ENCODE measurements at regions not wholly inside any gene's neighbourhood (a gene's known extent, or its start where the extent isn't known, plus 50 kb on each side); places are given as distances from the start of the nearest gene placed in this dataset.

GRCh38 chrX:42973321-42973720 is 195.4 kb upstream of the PPP1R2C start:
- no peaks in the 10 kb centered on the region for H3F3A ChIP-seq (ENCODE audit: low read depth)
- H3K36me3 ChIP-seq (ENCODE audit: insufficient read depth, low read length), result no peaks in the 10 kb centered on the region
- H3K9me2 ChIP-seq (replicated peaks; ENCODE audit: low read depth, low read length), result no peaks in the 10 kb centered on the region
- no peaks in the 10 kb centered on the region for H3K4me1 ChIP-seq (ENCODE audit: insufficient read depth, low read length, poor library complexity, severe bottlenecking)
- no peaks in the 10 kb centered on the region for H3K27me3 ChIP-seq (ENCODE audit: insufficient read depth, low read length, poor library complexity, severe bottlenecking)
- TF ChIP-seq CTCF (conservative IDR thresholded peaks at IDR 0.05; ENCODE audit: low read length) (no peak), EZH2phosphoT487 (IDR thresholded peaks at IDR 0.05; ENCODE audit: borderline replicate concordance) (no peak)
- H4K20me1 ChIP-seq (ENCODE audit: insufficient read depth, low read length, poor library complexity, severe bottlenecking), result no peaks in the 10 kb centered on the region
- no peak overlapping the region for H3K9ac ChIP-seq (ENCODE audit: low read depth, low read length, poor library complexity, severe bottlenecking)
- H3K4me2 ChIP-seq (ENCODE audit: low read depth, low read length, poor library complexity, severe bottlenecking), result no peak overlapping the region
- H2AFZ ChIP-seq (ENCODE audit: low read length), result no peak overlapping the region
- H3K9me3 ChIP-seq (ENCODE audit: insufficient read depth, low read depth, low read length), result no peaks in the 10 kb centered on the region
- H3K4me3 ChIP-seq (ENCODE audit: low read length, poor library complexity, severe bottlenecking), result no peak overlapping the region
- H3K79me2 ChIP-seq (ENCODE audit: insufficient read depth, low read length), result no peaks in the 10 kb centered on the region

- Histone ChIP-seq H3K4me2 (ENCODE audit: low read depth, low read length, poor library complexity, severe bottlenecking) (no peak overlapping the region), H3K36me3 (ENCODE audit: insufficient read depth, low read length) (no peaks in the 10 kb centered on the region), H3F3A (ENCODE audit: low read depth) (no peaks in the 10 kb centered on the region), H2AFZ (ENCODE audit: low read length) (no peak overlapping the region), H3K9me2 (replicated peaks; ENCODE audit: low read depth, low read length) (no peaks in the 10 kb centered on the region), H3K9me3 (ENCODE audit: insufficient read depth, low read depth, low read length) (no peaks in the 10 kb centered on the region), H3K4me3 (ENCODE audit: low read length, poor library complexity, severe bottlenecking) (no peak overlapping the region), H4K20me1 (ENCODE audit: insufficient read depth, low read length, poor library complexity, severe bottlenecking) (no peaks in the 10 kb centered on the region), H3K4me1 (ENCODE audit: insufficient read depth, low read length, poor library complexity, severe bottlenecking) (no peaks in the 10 kb centered on the region), H3K27me3 (ENCODE audit: insufficient read depth, low read length, poor library complexity, severe bottlenecking) (no peaks in the 10 kb centered on the region), H3K79me2 (ENCODE audit: insufficient read depth, low read length) (no peaks in the 10 kb centered on the region), H3K9ac (ENCODE audit: low read depth, low read length, poor library complexity, severe bottlenecking) (no peak overlapping the region)
- TF ChIP-seq CTCF (conservative IDR thresholded peaks at IDR 0.05; ENCODE audit: low read length) (no peak), EZH2phosphoT487 (IDR thresholded peaks at IDR 0.05; ENCODE audit: borderline replicate concordance) (no peak)
Observed at GRCh38 chrX:42975906-42976305, 197.9 kb upstream of the PPP1R2C start.

- no peak overlapping the region for H3K4me2 ChIP-seq (ENCODE audit: low read depth, low read length, poor library complexity, severe bottlenecking)
- H3K9me3 ChIP-seq (ENCODE audit: insufficient read depth, low read depth, low read length), result no peaks in the 10 kb centered on the region
- H3K79me2 ChIP-seq (ENCODE audit: insufficient read depth, low read length), result no peaks in the 10 kb centered on the region
- H4K20me1 ChIP-seq (ENCODE audit: insufficient read depth, low read length, poor library complexity, severe bottlenecking), result no peaks in the 10 kb centered on the region
- H3K4me1 ChIP-seq (ENCODE audit: insufficient read depth, low read length, poor library complexity, severe bottlenecking), result no peaks in the 10 kb centered on the region
- no peak for TF ChIP-seq EZH2phosphoT487 (IDR thresholded peaks at IDR 0.05; ENCODE audit: borderline replicate concordance)
- TF ChIP-seq CTCF (conservative IDR thresholded peaks at IDR 0.05; ENCODE audit: low read length), result no peak; the same call in 1 of the 2 replicates
- no peak overlapping the region for H3K9ac ChIP-seq (ENCODE audit: low read depth, low read length, poor library complexity, severe bottlenecking)
- H3K9me2 ChIP-seq (replicated peaks; ENCODE audit: low read depth, low read length), result no peaks in the 10 kb centered on the region
- H3F3A ChIP-seq (ENCODE audit: low read depth), result no peaks in the 10 kb centered on the region
- H3K36me3 ChIP-seq (ENCODE audit: insufficient read depth, low read length), result no peaks in the 10 kb centered on the region
- H3K27me3 ChIP-seq (ENCODE audit: insufficient read depth, low read length, poor library complexity, severe bottlenecking), result no peaks in the 10 kb centered on the region
- no peak overlapping the region for H3K4me3 ChIP-seq (ENCODE audit: low read length, poor library complexity, severe bottlenecking)
- H2AFZ ChIP-seq (ENCODE audit: low read length), result no peak overlapping the region
Observed at GRCh38 chrX:42976746-42977366, 198.9 kb upstream of the PPP1R2C start.
